ENCODE measurements at regions not wholly inside any gene's neighbourhood (a gene's known extent, or its start where the extent isn't known, plus 50 kb on each side); places are given as distances from the start of the nearest gene placed in this dataset.

DNA sequence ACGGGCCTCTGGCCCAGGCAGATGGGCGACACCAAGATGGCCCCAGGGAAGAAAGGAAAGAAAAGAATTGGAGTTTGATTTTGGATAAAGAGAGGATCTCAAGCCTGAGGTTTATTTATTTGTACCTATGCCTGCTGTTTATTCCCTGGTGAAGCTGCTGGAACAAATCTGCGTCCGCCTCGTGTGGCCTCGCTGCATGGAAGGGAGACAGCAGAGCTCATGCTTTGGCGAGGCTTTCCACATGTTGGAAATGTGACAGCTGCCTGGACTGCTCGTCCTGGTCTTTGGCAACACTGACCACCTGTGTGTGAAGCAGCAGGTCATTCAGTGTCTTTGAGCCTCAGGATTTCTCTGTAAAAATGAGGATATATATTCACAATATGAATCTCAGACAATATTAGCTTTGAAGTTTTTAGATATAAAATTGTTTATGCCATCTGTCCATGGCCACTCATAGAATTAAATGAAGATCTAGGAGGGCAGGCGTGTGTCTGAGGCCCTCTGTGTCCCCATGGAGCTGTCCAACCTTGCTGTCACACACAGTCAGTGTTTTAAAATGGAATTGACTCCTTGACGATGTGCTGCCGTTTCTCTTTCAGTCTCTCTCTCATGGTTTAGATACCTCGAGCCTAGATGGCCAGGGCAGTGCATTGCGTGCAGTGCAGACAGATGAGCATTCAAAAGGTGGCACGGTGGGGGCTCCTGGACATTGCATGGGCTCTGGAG, 94.3 kb downstream of the SOCS6 start:
- Histone ChIP-seq H2AFZ (ENCODE audit: control insufficient read depth, low read length) (no peak overlapping the region), H3K4me3 (ENCODE audit: control insufficient read depth in 2 of 3, extremely low read depth in 1 of 3, insufficient read depth in 2 of 3, low read depth in 1 of 3, low read length in 3 of 3) (no peak overlapping the region), H3K9me3 (ENCODE audit: control insufficient read depth, low read depth, low read length) (no peaks in the 10 kb centered on the region), H3K9me1 (ENCODE audit: control insufficient read depth, extremely low read depth, insufficient read depth, low read length) (no peaks in the 10 kb centered on the region), H3K9ac (ENCODE audit: control insufficient read depth, extremely low read depth, insufficient read depth, low read length) (peak overlapping the region; percentile 9), H3K36me3 (ENCODE audit: control insufficient read depth in 2 of 2, extremely low read depth in 1 of 2, insufficient read depth in 2 of 2, low read length in 2 of 2) (no peaks in the 10 kb centered on the region), H3K27me3 (ENCODE audit: control insufficient read depth, extremely low read depth, insufficient read depth, low read length) (no peaks in the 10 kb centered on the region), H3K79me2 (ENCODE audit: control insufficient read depth, insufficient read depth, low read length) (no peaks in the 10 kb centered on the region), H4K20me1 (ENCODE audit: control insufficient read depth, extremely low read depth, insufficient read depth, low read length) (no peaks in the 10 kb centered on the region), H3K27ac (ENCODE audit: control insufficient read depth, insufficient read depth, low read length) (peak overlapping the region; percentile 79), H3K4me1 (ENCODE audit: control insufficient read depth, extremely low read depth, insufficient read depth, low read length) (peaks cover 29% of the 10 kb centered on the region), H3K4me2 (ENCODE audit: control insufficient read depth, extremely low read depth, insufficient read depth, low read depth, low read length) (peak overlapping the region; percentile 60)
- no peak for TF ChIP-seq CTCF (optimal IDR thresholded peaks at IDR 0.05 in 1 of 3, IDR thresholded peaks at IDR 0.05 in 1 of 3, conservative IDR thresholded peaks at IDR 0.05 in 1 of 3; ENCODE audit: extremely low read depth in 1 of 3, insufficient read depth in 2 of 3, low read length in 3 of 3)
- dilution Hi-C loops (cut with MboI; ENCODE audit: extremely low pct_ligation_motif_present, low sequenced_read_pairs), result no loop called here
- FAIRE-seq (no peak), DNase-seq (ENCODE audit: low read depth, low spot score) (no peak)

- Histone ChIP-seq H3K27ac (ENCODE audit: control insufficient read depth, insufficient read depth, low read length) (peak overlapping the region; percentile 6), H4K20me1 (ENCODE audit: control insufficient read depth, extremely low read depth, insufficient read depth, low read length) (no peaks in the 10 kb centered on the region), H3K9ac (ENCODE audit: control insufficient read depth, extremely low read depth, insufficient read depth, low read length) (no peak overlapping the region), H3K4me1 (ENCODE audit: control insufficient read depth, extremely low read depth, insufficient read depth, low read length) (peaks cover 32% of the 10 kb centered on the region), H3K36me3 (ENCODE audit: control insufficient read depth in 2 of 2, extremely low read depth in 1 of 2, insufficient read depth in 2 of 2, low read length in 2 of 2) (no peaks in the 10 kb centered on the region), H3K4me2 (ENCODE audit: control insufficient read depth, extremely low read depth, insufficient read depth, low read depth, low read length) (no peak overlapping the region), H3K9me3 (ENCODE audit: control insufficient read depth, low read depth, low read length) (no peaks in the 10 kb centered on the region), H3K79me2 (ENCODE audit: control insufficient read depth, insufficient read depth, low read length) (no peaks in the 10 kb centered on the region), H3K9me1 (ENCODE audit: control insufficient read depth, extremely low read depth, insufficient read depth, low read length) (no peaks in the 10 kb centered on the region), H2AFZ (ENCODE audit: control insufficient read depth, low read length) (peak overlapping the region; percentile 4), H3K4me3 (ENCODE audit: control insufficient read depth in 2 of 3, extremely low read depth in 1 of 3, insufficient read depth in 2 of 3, low read depth in 1 of 3, low read length in 3 of 3) (no peak overlapping the region), H3K27me3 (ENCODE audit: control insufficient read depth, extremely low read depth, insufficient read depth, low read length) (no peaks in the 10 kb centered on the region)
- FAIRE-seq (no peak), DNase-seq (ENCODE audit: low read depth, low spot score) (no peak)
- dilution Hi-C loops (cut with MboI; ENCODE audit: extremely low pct_ligation_motif_present, low sequenced_read_pairs), result no loop called here
- TF ChIP-seq EZH2 (IDR thresholded peaks at IDR 0.05; ENCODE audit: low read length), result no peak
- TF ChIP-seq CTCF (optimal IDR thresholded peaks at IDR 0.05 in 1 of 3, IDR thresholded peaks at IDR 0.05 in 1 of 3, conservative IDR thresholded peaks at IDR 0.05 in 1 of 3; ENCODE audit: extremely low read depth in 1 of 3, insufficient read depth in 2 of 3, low read length in 3 of 3), result no peak
These were observed 93.2 kb downstream of the SOCS6 start for GRCh38 chr18:70382017-70382416.
